ENCODE measurements at regions not wholly inside any gene's neighbourhood (a gene's known extent, or its start where the extent isn't known, plus 50 kb on each side); places are given as distances from the start of the nearest gene placed in this dataset.

GRCh38 chr7:24178811-24179570, 105.0 kb upstream of the NPY start:
- WGBS, 2 donors: 92 to 93% methylated on average over 5 of the region's 5 CpGs
- intact Hi-C loops (cut with DNase I; ENCODE audit: low total_unique reads): no loop called here
- no peak for DNase-seq (ENCODE audit: low spot score in 2 of 2)
- H3K4me3 ChIP-seq (ENCODE audit: low read depth, poor library complexity, severe bottlenecking): no peak overlapping the region
- TF ChIP-seq CTCF (IDR thresholded peaks at IDR 0.05): no peak
- TF ChIP-seq POLR2A (IDR thresholded peaks at IDR 0.05): no peak

GRCh38 chr7:24191362-24191761, 92.6 kb upstream of the NPY start:
- DNase-seq (ENCODE audit: low spot score in 2 of 2): no peak
- H3K4me3 ChIP-seq (ENCODE audit: low read depth, poor library complexity, severe bottlenecking): no peak overlapping the region
- intact Hi-C loops (cut with DNase I; ENCODE audit: low total_unique reads): no loop called here
- WGBS, 2 donors: 81 to 83% methylated on average over 3 of the region's 3 CpGs
- TF ChIP-seq CTCF (IDR thresholded peaks at IDR 0.05) (no peak), POLR2A (IDR thresholded peaks at IDR 0.05) (no peak)

- 62 to 63% methylated on average over 2 of the region's 2 CpGs for WGBS, 2 donors
- TF ChIP-seq CTCF (IDR thresholded peaks at IDR 0.05) (no peak), POLR2A (IDR thresholded peaks at IDR 0.05) (no peak)
- intact Hi-C loops (cut with DNase I; ENCODE audit: low total_unique reads): no loop called here
- no peak for DNase-seq (ENCODE audit: low spot score in 2 of 2)
- no peak overlapping the region for H3K4me3 ChIP-seq (ENCODE audit: low read depth, poor library complexity, severe bottlenecking)
Measured at GRCh38 chr7:24192053-24192452, 91.9 kb upstream of the NPY start.

GRCh38 chr7:24192691-24193090, 91.3 kb upstream of the NPY start:
- 83 to 90% methylated on average over 4 of the region's 4 CpGs for WGBS, 2 donors
- TF ChIP-seq POLR2A (IDR thresholded peaks at IDR 0.05) (no peak), CTCF (IDR thresholded peaks at IDR 0.05) (no peak)
- intact Hi-C loops (cut with DNase I; ENCODE audit: low total_unique reads): no loop called here
- DNase-seq (ENCODE audit: low spot score in 2 of 2): no peak
- H3K4me3 ChIP-seq (ENCODE audit: low read depth, poor library complexity, severe bottlenecking): no peak overlapping the region

GRCh38 chr7:24197852-24198251, 86.1 kb upstream of the NPY start:
- no peak for TF ChIP-seq CTCF (IDR thresholded peaks at IDR 0.05)
- no peak for TF ChIP-seq POLR2A (IDR thresholded peaks at IDR 0.05)
- no peak overlapping the region for H3K4me3 ChIP-seq (ENCODE audit: low read depth, poor library complexity, severe bottlenecking)
- intact Hi-C loops (cut with DNase I; ENCODE audit: low total_unique reads): no loop called here
- WGBS, 2 donors: 76 to 87% methylated on average over 4 of the region's 4 CpGs
- DNase-seq (ENCODE audit: low spot score in 2 of 2): no peak

GRCh38 chr7:24199978-24200377, 84.0 kb upstream of the NPY start:
- no peak overlapping the region for H3K4me3 ChIP-seq (ENCODE audit: low read depth, poor library complexity, severe bottlenecking)
- DNase-seq (ENCODE audit: low spot score in 2 of 2): no peak
- 67 to 80% methylated on average over 1 of the region's 1 CpG for WGBS, 2 donors
- intact Hi-C loops (cut with DNase I; ENCODE audit: low total_unique reads): no loop called here
- TF ChIP-seq CTCF (IDR thresholded peaks at IDR 0.05) (no peak), POLR2A (IDR thresholded peaks at IDR 0.05) (no peak)

Data from lower leg skin (tissue), 4 donors.